ENCODE measurements at regions not wholly inside any gene's neighbourhood (a gene's known extent, or its start where the extent isn't known, plus 50 kb on each side); places are given as distances from the start of the nearest gene placed in this dataset.
"Not testable (repeated sequence)": the region's sequence is repeated elsewhere in the genome, so short reads cannot be mapped to it uniquely, and the experiment has no call there.

- no peak for TF ChIP-seq CTCF (IDR thresholded peaks at IDR 0.05; ENCODE audit: low read depth, low read length)
- DNase-seq (ENCODE audit: extremely low read depth, low read depth): no peak
These were observed 66.7 kb upstream of the RBM19 start for GRCh38 chr12:114032801-114033200.

GRCh38 chr12:114030451-114030850, 64.3 kb upstream of the RBM19 start:
- no peak for DNase-seq (ENCODE audit: extremely low read depth, low read depth)
- TF ChIP-seq CTCF (IDR thresholded peaks at IDR 0.05; ENCODE audit: low read depth, low read length): no peak

GRCh38 chr12:114026805-114027204, 60.7 kb upstream of the RBM19 start:
- DNase-seq (ENCODE audit: extremely low read depth, low read depth): no peak
- no peak for TF ChIP-seq CTCF (IDR thresholded peaks at IDR 0.05; ENCODE audit: low read depth, low read length)

GRCh38 chr12:114025935-114026334, 59.8 kb upstream of the RBM19 start:
- DNase-seq (ENCODE audit: extremely low read depth, low read depth): no peak
- TF ChIP-seq CTCF (IDR thresholded peaks at IDR 0.05; ENCODE audit: low read depth, low read length): no peak

- not testable (repeated sequence) for DNase-seq (ENCODE audit: extremely low read depth, low read depth)
These were observed 56.0 kb upstream of the RBM19 start for GRCh38 chr12:114022081-114022480.

GRCh38 chr12:114018669-114019068, 52.5 kb upstream of the RBM19 start:
- DNase-seq (ENCODE audit: extremely low read depth, low read depth): no peak
- TF ChIP-seq CTCF (IDR thresholded peaks at IDR 0.05; ENCODE audit: low read depth, low read length): no peak
